OCI-LY3 (cell line): ENCODE measurements at regions not wholly inside any gene's neighbourhood (a gene's known extent, or its start where the extent isn't known, plus 50 kb on each side); places are given as distances from the start of the nearest gene placed in this dataset.

ENCODE experiments used
- EZH2phosphoT487 ChIP-seq: fragments of 200-600 bp; shearing (Covaris generic); IDR thresholded peaks from 2 replicates; pipeline ENCODE4 v1.6.1; 2018; ENCODE audit warnings: antibody characterized with exemption, mixed run types, low read depth
- TF ChIP-seq, protein P1 (sequence below): fragments of 200-600, 300-600 bp; sonication (generic); IDR thresholded peaks from 2 replicates; pipeline ENCODE4 v1.5.1; 2014; ENCODE audit warnings: antibody characterized with exemption, low read length, low read depth

DNA sequence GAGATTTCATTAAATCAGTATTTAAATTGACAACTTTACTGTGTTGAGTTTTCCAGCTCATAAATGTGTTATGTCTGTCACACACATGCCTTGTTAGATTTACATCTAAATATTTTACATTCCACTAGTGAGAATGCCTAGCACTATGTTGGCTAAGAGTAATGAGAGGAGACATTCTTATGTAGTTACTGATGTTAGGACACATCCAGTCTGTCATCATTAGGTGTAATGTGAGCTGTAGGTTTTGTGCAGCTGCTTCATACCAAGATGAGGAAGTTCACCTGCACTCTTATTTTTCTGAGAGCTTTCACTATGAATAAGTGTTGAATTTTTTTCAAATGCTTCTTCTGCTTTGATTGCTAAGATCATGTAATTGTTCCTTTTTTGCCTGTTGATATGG is 218.0 kb upstream of the IGFBP3 start:
- TF ChIP-seq, protein P1, sequence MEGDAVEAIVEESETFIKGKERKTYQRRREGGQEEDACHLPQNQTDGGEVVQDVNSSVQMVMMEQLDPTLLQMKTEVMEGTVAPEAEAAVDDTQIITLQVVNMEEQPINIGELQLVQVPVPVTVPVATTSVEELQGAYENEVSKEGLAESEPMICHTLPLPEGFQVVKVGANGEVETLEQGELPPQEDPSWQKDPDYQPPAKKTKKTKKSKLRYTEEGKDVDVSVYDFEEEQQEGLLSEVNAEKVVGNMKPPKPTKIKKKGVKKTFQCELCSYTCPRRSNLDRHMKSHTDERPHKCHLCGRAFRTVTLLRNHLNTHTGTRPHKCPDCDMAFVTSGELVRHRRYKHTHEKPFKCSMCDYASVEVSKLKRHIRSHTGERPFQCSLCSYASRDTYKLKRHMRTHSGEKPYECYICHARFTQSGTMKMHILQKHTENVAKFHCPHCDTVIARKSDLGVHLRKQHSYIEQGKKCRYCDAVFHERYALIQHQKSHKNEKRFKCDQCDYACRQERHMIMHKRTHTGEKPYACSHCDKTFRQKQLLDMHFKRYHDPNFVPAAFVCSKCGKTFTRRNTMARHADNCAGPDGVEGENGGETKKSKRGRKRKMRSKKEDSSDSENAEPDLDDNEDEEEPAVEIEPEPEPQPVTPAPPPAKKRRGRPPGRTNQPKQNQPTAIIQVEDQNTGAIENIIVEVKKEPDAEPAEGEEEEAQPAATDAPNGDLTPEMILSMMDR = no peak
- no peak for TF ChIP-seq EZH2phosphoT487
